Kidney (tissue), 13 donors: ENCODE measurements at regions not wholly inside any gene's neighbourhood (a gene's known extent, or its start where the extent isn't known, plus 50 kb on each side); places are given as distances from the start of the nearest gene placed in this dataset.

Experiments used
- DNase-seq, 5 donors: peaks; one replicate each; pipeline ENCODE4 v3.0.0-alpha.2; 2013 to 2020
- FAIRE-seq: peaks from 2 replicates; lab custom pipeline; 2012; peaks lifted over from hg19 to GRCh38; lab: Jason Lieb, UNC
- H3K27ac ChIP-seq, 2 donors: one replicate each; pipeline ENCODE4 v1.7.0; 2013; ENCODE audit warnings: low read depth in 2 of 2, low read length in 2 of 2, inconsistent platforms in 1 of 2
- H3K27me3 ChIP-seq: one replicate; pipeline ENCODE4 v1.7.1; 2013; ENCODE audit warnings: low read length, inconsistent platforms; ENCODE audit not compliant: control insufficient read depth, insufficient read depth
- H3K36me3 ChIP-seq, 3 donors: one replicate each; pipeline versions ENCODE4 v1.7.0 to v1.7.1; 2013; ENCODE audit warnings: low read length in 3 of 3, control low read depth in 1 of 3, inconsistent platforms in 1 of 3; ENCODE audit not compliant: insufficient read depth in 3 of 3, control insufficient read depth in 2 of 3
- H3K4me1 ChIP-seq, 3 donors: one replicate each; pipeline versions ENCODE4 v1.7.0 to v1.7.1; 2013; ENCODE audit warnings: low read length in 3 of 3, inconsistent platforms in 1 of 3, low read depth in 1 of 3; ENCODE audit not compliant: control insufficient read depth in 2 of 3, insufficient read depth in 2 of 3
- H3K4me3 ChIP-seq, 3 donors: one replicate each; pipeline versions ENCODE4 v1.7.0 to v1.8.1; 2013; ENCODE audit warnings: low read length in 3 of 3, control low read depth in 1 of 3, inconsistent platforms in 1 of 3
- H3K9ac ChIP-seq, 3 donors: one replicate each; pipeline versions ENCODE4 v1.7.0 to v1.7.1; 2013; ENCODE audit warnings: low read length in 3 of 3, control low read depth in 1 of 3, inconsistent platforms in 1 of 3
- H3K9me3 ChIP-seq, 3 donors: one replicate each; pipeline versions ENCODE4 v1.7.0 to v1.7.1; 2013; ENCODE audit warnings: low read length in 3 of 3, control low read depth in 1 of 3, inconsistent platforms in 1 of 3; ENCODE audit not compliant: control insufficient read depth in 2 of 3, insufficient read depth in 1 of 3
- intact Hi-C: fragments of 100-400 bp; cut with DNase I; formaldehyde crosslinking; loops from one replicate; pipeline ENCODE4 v1.11.1; 2022
- TF ChIP-seq, protein P1 (sequence below): IDR thresholded peaks from 3 replicates; pipeline ENCODE4 v1.5.1; 2012; ENCODE audit warnings: mild to moderate bottlenecking, moderate library complexity, borderline replicate concordance; ENCODE audit not compliant: insufficient read depth; ENCODE audit errors: extremely low read depth
- donor health status: control.
- donor health status: control.
- donor health status: control.
- donor health status: control.
- donor health status: control.
- donor health status: DM: yes; HTN: yes; CAD: no.
- donor health status: Normal renal cell carcinoma (clear cell type).

GRCh38 chr1:29925058-29925457, 688.7 kb downstream of the PTPRU start:
- DNase-seq (no peak), FAIRE-seq (no peak)
- Histone ChIP-seq H3K36me3 (no peaks in the 10 kb centered on the region), H3K4me3 (no peak overlapping the region), H3K27me3 (no peaks in the 10 kb centered on the region), H3K9me3 (no peaks in the 10 kb centered on the region), H3K9ac (no peak overlapping the region), H3K4me1 (no peaks in the 10 kb centered on the region), H3K27ac (no peak overlapping the region)
- intact Hi-C loops: no loop called here
- TF ChIP-seq, protein P1, sequence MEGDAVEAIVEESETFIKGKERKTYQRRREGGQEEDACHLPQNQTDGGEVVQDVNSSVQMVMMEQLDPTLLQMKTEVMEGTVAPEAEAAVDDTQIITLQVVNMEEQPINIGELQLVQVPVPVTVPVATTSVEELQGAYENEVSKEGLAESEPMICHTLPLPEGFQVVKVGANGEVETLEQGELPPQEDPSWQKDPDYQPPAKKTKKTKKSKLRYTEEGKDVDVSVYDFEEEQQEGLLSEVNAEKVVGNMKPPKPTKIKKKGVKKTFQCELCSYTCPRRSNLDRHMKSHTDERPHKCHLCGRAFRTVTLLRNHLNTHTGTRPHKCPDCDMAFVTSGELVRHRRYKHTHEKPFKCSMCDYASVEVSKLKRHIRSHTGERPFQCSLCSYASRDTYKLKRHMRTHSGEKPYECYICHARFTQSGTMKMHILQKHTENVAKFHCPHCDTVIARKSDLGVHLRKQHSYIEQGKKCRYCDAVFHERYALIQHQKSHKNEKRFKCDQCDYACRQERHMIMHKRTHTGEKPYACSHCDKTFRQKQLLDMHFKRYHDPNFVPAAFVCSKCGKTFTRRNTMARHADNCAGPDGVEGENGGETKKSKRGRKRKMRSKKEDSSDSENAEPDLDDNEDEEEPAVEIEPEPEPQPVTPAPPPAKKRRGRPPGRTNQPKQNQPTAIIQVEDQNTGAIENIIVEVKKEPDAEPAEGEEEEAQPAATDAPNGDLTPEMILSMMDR: no peak

- Histone ChIP-seq H3K4me3 (no peak overlapping the region), H3K27me3 (no peaks in the 10 kb centered on the region), H3K27ac (no peak overlapping the region), H3K9me3 (no peaks in the 10 kb centered on the region), H3K4me1 (no peaks in the 10 kb centered on the region), H3K9ac (no peak overlapping the region), H3K36me3 (no peaks in the 10 kb centered on the region)
- no peak for DNase-seq
- intact Hi-C loops: no loop called here
- FAIRE-seq: no peak
- TF ChIP-seq, protein P1: no peak
These were observed 687.7 kb downstream of the PTPRU start for GRCh38 chr1:29924017-29924431.

- no peak overlapping the region for H3K9ac ChIP-seq
- no peak overlapping the region for H3K27ac ChIP-seq
- H3K9me3 ChIP-seq: no peaks in the 10 kb centered on the region
- no peak for DNase-seq
- TF ChIP-seq, protein P1: no peak
- H3K4me1 ChIP-seq: no peaks in the 10 kb centered on the region
- H3K36me3 ChIP-seq: no peaks in the 10 kb centered on the region
- no peak for FAIRE-seq
- intact Hi-C loops: no loop called here
- H3K4me3 ChIP-seq: no peak overlapping the region
- H3K27me3 ChIP-seq: no peaks in the 10 kb centered on the region
These were observed 685.4 kb downstream of the PTPRU start for GRCh38 chr1:29921741-29922140.

- TF ChIP-seq, protein P1: no peak
- no peak for FAIRE-seq
These were observed 684.5 kb downstream of the PTPRU start for GRCh38 chr1:29920784-29921183.

More at GRCh38 chr1:29920784-29921183, 684.5 kb downstream of the PTPRU start:
- H3K36me3 ChIP-seq: no peaks in the 10 kb centered on the region
- no peak overlapping the region for H3K9ac ChIP-seq
- no peak for DNase-seq
- no peak overlapping the region for H3K4me3 ChIP-seq
- intact Hi-C loops: no loop called here
- no peaks in the 10 kb centered on the region for H3K4me1 ChIP-seq
- H3K27ac ChIP-seq: no peak overlapping the region
- H3K27me3 ChIP-seq: no peaks in the 10 kb centered on the region
- H3K9me3 ChIP-seq: no peaks in the 10 kb centered on the region
